Panc1 (cell line): ENCODE measurements at regions not wholly inside any gene's neighbourhood (a gene's known extent, or its start where the extent isn't known, plus 50 kb on each side); places are given as distances from the start of the nearest gene placed in this dataset.

Experiments used
- ATAC-seq: fragments of 200-7000 bp; cut with Tn5 transposase; 2 replicates; pipeline ENCODE4 v1.9.1; 2020; ENCODE audit warnings: mild to moderate bottlenecking, moderate library complexity
- BruUV-seq: library from RNA; stranded (reverse); fragments of 400-500 nt; replicated peaks from 2 replicates; lab custom pipeline; 2021; lab: Mats Ljungman, UMichigan
- CTCF ChIA-PET: fragments of 300-600 bp; sonication (Branson Sonifier 250); formaldehyde crosslinking; loops from one replicate; lab custom pipeline; 2022; ENCODE audit warnings: antibody characterized with exemption; lab: Charles Lee
- POLR2A ChIA-PET: fragments of 300-600 bp; sonication (Branson Sonifier 250); formaldehyde crosslinking; loops from one replicate; lab custom pipeline; 2022; ENCODE audit warnings: antibody characterized with exemption; lab: Charles Lee
- DNase-seq: peaks from one replicate; pipeline ENCODE4 v3.0.0-alpha.2; 2010; ENCODE audit warnings: low read depth, low spot score
- H3K27ac ChIP-seq: 2 replicates; pipeline ENCODE4 v1.5.1; 2011; ENCODE audit warnings: mild to moderate bottlenecking, low read length, inconsistent platforms
- H3K27me3 ChIP-seq: fragments of 200-500 bp; sonication (Bioruptor generic); 2 replicates; pipeline ENCODE4 v1.6.0; 2014; ENCODE audit warnings: low read length, inconsistent platforms; ENCODE audit not compliant: control insufficient read depth, insufficient read depth
- H3K36me3 ChIP-seq: fragments of 200-500 bp; sonication (Bioruptor generic); 2 replicates; pipeline ENCODE4 v1.5.1; 2014; ENCODE audit warnings: inconsistent platforms, mild to moderate bottlenecking, low read length, moderate library complexity; ENCODE audit not compliant: control insufficient read depth, insufficient read depth
- H3K4me1 ChIP-seq: 2 replicates; pipeline ENCODE4 v1.5.1; 2011; ENCODE audit warnings: inconsistent platforms, mild to moderate bottlenecking, low read length, moderate library complexity; ENCODE audit not compliant: control insufficient read depth, insufficient read depth
- H3K4me3 ChIP-seq, 2 experiments: 2 replicates each; pipeline ENCODE4 v1.5.1; 2011 to 2012; ENCODE audit warnings: low read depth in 2 of 2, low read length in 2 of 2, mild to moderate bottlenecking in 2 of 2, inconsistent platforms in 1 of 2, moderate library complexity in 1 of 2
- H3K9me3 ChIP-seq: fragments of 200-500 bp; sonication (Bioruptor generic); 2 replicates; pipeline ENCODE4 v1.5.1; 2014; ENCODE audit warnings: low read depth, mild to moderate bottlenecking, inconsistent platforms, low read length, moderate library complexity; ENCODE audit not compliant: control insufficient read depth, insufficient read depth
- CTCF ChIP-seq: fragments of 450-650 bp; IDR thresholded peaks from 2 replicates; pipeline ENCODE4 v1.5.1; 2017; ENCODE audit warnings: mild to moderate bottlenecking
- POLR2AphosphoS5 ChIP-seq: IDR thresholded peaks from 2 replicates; pipeline ENCODE4 v1.6.1; 2012; ENCODE audit warnings: mild to moderate bottlenecking, low read depth, low read length, moderate library complexity
- REST ChIP-seq, 2 experiments: IDR thresholded peaks; 2 replicates each; pipeline ENCODE4 v1.6.1; 2011 to 2012; ENCODE audit warnings: low read depth in 2 of 2, control low read depth in 1 of 2, low read length in 1 of 2, mild to moderate bottlenecking in 1 of 2, moderate library complexity in 1 of 2; ENCODE audit not compliant: insufficient read depth in 1 of 2
- SIN3A ChIP-seq: IDR thresholded peaks from 2 replicates; pipeline ENCODE4 v1.6.1; 2012; ENCODE audit warnings: low read depth, mild to moderate bottlenecking, low read length, moderate library complexity, borderline replicate concordance; ENCODE audit not compliant: insufficient read depth
- TCF7L2 ChIP-seq: IDR thresholded peaks from 2 replicates; pipeline ENCODE4 v1.6.1; 2011; ENCODE audit warnings: mild to moderate bottlenecking, low read depth, low read length, inconsistent platforms
- in situ Hi-C: cut with HindIII; loops from 2 replicates; pipeline ENCODE4 v1.10.0; 2016; ENCODE audit warnings: low sequenced_read_pairs, low pct_unique_long_range_greater_than_20kb
- intact Hi-C: fragments of 100-400 bp; cut with micrococcal nuclease; formaldehyde crosslinking; loops from one replicate; pipeline ENCODE4 v1.10.0; 2022; ENCODE audit not compliant: unreplicated experiment

DNA sequence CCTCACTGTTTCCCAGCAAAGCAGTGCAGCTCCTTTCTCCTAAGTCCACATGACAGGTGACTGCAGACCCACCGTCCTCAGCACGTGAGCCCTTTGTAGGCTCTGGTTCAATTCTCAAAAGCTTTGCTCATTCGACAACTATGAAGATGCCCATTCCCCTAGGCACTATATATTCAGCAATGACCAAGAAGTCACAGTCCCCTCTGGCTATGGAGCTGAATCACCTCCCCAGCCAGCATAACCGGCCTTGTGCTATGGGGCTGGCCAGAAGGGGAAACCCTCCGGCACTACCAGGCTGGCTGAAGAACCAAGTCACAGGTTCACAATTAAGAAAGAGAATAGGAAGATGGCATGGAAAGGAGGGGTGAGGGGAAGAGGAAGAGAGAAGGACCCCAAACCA lies 139.7 kb downstream of the WSCD1 start:
- intact Hi-C loops, result no loop called here
- ATAC-seq (no peak), DNase-seq (no peak)
- ChIA-PET CTCF (no interaction called here), POLR2A (no interaction called here)
- no peak for TF ChIP-seq SIN3A
- no peak for TF ChIP-seq REST (IDR thresholded peaks at IDR 0.05; ENCODE audit: insufficient read depth in 1 of 2, low read depth in 2 of 2, low read length in 1 of 2)
- no peak for TF ChIP-seq TCF7L2
- TF ChIP-seq CTCF, result no peak
- no peak for TF ChIP-seq POLR2AphosphoS5
- Histone ChIP-seq H3K36me3 (no peaks in the 10 kb centered on the region), H3K4me3 (no peak overlapping the region), H3K4me1 (no peaks in the 10 kb centered on the region), H3K27ac (no peak overlapping the region), H3K9me3 (no peaks in the 10 kb centered on the region), H3K27me3 (peaks cover 10% of the 10 kb centered on the region)
- in situ Hi-C loops, result no loop called here
- no TSS peak for BruUV-seq

DNA sequence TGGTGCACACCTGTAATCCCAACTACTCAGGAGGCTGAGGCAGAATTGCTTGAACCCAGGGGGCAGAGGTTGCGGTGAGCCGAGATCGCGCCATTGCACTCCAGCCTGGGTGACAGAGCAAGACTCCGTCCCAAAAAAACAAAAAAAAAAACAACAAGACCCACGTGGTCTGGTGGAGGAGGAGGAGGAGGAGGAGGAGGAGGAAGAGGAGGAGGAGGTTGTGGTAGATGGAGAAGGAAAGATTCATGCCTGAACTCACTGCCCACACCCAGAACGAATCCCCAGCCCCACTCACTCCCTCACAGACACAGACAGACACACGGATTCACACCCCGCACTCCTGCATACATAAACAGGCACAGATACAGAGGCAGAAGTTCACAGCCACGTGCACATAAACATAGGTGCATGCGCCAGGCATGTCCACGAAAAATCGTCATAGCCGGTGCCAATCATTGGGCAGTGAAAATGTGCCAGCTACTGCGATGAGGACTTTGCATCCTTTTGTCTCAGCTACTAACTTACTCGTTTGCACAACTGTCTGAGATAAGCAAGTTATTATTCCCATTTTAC lies 138.5 kb downstream of the WSCD1 start:
- POLR2A ChIA-PET, result no interaction called here
- Histone ChIP-seq H3K4me1 (no peaks in the 10 kb centered on the region), H3K4me3 (no peak overlapping the region), H3K36me3 (no peaks in the 10 kb centered on the region), H3K27me3 (peaks cover 12% of the 10 kb centered on the region), H3K27ac (no peak overlapping the region), H3K9me3 (no peaks in the 10 kb centered on the region)
- intact Hi-C loops (no loop called here), in situ Hi-C loops (no loop called here)
- BruUV-seq, result no TSS peak
- DNase-seq, result no peak
- TF ChIP-seq REST (IDR thresholded peaks at IDR 0.05; ENCODE audit: insufficient read depth in 1 of 2, low read depth in 2 of 2, low read length in 1 of 2) (no peak), SIN3A (no peak), TCF7L2 (no peak), CTCF (no peak), POLR2AphosphoS5 (no peak)
- CTCF ChIA-PET, result no interaction called here
- no peak for ATAC-seq
